ENCODE measurements at regions not wholly inside any gene's neighbourhood (a gene's known extent, or its start where the extent isn't known, plus 50 kb on each side); places are given as distances from the start of the nearest gene placed in this dataset.

DNA sequence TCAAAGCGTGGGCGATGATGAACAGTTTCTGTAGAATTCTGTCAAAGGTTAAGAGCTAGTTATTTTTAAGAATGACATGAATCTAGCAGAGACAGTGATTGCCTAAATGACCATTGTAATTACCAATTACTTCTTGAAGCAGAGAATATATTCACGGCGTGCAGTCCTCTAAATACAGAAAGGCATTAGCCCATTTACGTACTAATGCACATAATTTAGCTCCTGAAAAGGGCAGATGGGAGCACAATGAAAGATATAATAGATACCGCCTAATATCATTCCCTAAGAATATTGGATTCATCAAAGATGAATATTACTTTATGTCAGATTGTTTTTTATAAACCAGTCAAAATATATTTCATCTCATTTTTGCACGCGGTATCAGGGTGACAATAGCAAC lies 212.4 kb downstream of the URI1 start:
- DNase-seq, result no peak

DNA sequence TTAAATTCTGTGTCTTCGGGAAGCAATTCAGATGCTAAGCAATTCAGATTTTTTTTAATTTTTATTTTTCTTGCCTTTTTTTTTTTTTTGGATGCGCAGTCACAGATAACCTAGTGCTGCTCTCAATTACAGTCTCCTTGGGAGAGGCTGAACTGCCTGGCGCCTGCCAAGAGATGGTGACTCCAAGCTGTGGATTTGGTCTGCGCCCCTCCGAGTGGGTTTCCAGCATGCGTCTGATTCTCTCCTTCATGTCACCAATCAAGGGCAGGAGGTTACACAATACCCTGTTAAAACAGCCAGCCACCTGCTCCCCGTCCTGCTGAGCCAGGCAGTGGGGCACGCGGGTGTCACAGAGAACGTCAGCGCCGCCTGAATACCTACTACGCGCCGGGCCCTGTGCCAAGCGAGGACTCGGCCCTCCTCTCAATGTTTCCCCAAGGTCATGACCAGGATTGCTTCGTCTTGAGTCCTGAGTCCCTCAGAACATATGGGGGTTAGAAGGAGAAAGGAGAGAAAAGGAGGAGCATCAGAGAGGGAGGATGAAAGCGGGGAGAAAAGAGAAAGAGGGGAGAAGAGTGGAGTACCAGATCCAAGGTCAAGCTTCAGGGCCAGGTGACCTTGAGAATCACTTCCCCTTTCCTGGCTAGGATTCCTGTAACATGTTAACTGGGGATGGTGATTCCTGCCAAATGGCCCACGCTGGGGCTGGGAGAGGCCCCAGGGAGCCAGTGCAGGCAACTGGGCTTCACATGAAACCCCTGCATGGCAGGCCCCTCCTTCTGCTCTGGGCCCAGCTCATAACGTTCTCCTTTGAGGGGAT lies 213.6 kb downstream of the URI1 start:
- DNase-seq, result no peak

DNA sequence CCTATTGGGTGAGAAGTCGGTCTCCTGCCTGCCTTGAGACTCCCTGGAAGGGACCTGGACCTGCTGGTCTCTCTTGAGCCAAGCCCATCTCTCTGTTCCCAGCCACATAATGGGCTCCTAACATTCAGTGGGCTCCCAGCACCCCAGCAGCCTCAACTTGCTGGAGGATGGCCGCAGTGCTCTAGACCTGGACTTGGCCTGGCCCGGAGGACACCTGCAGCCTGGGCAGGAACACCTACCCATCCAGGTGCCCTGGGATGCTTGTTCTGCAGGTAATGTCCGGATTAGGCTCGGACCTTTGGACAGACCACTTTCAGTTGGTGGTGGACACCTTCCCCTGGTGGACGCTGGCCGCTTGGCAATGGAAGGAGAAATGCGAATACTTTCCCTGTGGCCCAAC lies 214.6 kb downstream of the URI1 start:
- DNase-seq, result no peak

DNA sequence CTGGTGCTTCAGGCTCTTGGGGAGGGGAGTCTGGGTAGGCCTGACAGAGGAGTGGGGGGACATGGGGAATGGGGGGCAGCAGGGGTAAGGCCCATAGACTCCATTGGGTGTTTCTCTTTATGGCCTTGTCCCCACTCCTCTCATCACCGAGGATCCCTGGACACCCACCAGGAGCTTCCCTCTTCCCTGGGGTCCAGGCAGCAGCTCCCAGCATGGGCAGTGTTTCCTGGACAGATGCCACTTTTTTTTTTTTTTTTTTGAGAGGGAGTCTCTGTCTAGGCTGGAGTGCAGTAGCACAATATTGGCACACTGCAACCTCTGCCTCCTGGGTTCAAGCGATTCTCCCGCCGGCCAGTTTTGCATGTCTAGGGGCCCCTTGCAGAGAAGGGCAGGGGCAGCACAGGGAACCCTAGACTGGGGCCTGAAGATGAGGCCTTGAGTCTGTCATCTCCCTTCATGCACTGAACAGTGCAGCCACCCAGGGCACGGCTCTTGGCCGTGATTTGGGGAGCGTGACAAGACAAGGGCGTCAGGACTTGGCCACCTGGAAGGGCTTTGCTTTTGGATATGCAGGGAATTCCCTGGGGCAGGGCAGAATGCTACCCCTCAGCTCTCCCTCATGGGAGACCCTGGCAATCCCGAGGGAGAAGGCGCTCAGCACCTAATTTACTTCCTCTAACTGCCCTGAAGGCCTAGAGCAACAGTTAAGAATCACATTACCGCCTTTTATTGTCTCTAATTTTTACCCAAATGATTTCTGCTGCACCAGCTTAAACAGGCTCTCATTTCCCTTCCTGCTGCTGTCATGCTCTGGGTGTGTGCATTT lies 213.9 kb upstream of the ZNF536 start:
- DNase-seq, result no peak

DNA sequence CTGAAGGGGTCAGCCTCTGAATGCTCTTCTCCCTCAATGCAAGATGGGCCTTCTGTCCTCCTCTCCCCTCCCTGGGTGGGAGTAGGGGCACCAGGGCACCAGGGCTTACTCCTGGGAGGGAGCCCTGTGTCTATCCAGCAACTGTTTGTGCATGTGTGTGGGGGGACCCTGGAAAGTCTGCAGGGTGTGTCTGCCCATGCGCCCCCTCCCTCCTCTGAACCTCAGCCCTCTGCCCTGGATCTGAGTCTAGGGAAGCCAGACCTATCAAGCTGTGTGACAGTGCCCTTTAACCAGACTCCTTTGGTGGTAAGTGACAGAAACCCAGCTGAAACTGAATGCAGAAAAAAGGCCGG lies 213.3 kb upstream of the ZNF536 start:
- no peak for DNase-seq

DNA sequence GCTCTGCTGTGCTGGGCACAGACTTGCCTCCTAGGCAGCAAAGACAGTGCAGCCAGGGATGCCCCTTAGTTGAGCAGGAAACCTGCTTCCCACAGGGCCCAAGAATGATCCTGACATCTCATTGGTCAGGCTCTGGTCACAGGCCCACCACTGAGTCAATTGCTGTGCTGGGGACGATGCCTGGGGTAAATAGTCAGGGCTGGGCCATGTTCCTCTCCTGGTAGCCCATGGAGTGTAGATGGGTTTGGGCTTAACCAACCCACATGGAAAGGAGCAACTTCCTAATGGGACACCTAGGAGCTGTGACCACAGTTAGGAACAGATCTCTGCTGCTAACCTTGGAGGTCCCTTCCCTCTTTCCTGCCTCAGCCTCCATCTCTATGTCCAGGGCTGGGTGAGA lies 212.5 kb upstream of the ZNF536 start:
- DNase-seq, result no peak

DNA sequence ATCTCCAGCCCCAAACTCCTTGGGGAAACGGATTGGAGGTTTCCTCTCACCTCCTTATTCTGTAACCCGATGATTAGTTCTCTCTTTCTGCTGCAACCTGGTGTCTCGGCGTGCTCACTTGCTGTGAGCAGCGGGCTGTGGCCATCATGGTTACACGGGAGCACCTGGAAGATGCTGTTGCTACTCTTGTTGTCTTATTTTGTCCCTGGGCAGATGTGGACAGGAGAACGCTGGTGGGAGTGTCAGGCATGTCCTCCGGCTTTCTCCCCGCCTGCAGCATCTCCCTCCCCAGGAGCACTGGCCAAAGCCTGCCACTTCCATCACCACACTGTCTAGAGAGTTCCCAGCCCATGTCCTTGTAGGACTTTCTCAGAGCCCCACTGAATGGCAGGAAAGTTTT lies 211.8 kb upstream of the ZNF536 start:
- DNase-seq, result no peak

DNA sequence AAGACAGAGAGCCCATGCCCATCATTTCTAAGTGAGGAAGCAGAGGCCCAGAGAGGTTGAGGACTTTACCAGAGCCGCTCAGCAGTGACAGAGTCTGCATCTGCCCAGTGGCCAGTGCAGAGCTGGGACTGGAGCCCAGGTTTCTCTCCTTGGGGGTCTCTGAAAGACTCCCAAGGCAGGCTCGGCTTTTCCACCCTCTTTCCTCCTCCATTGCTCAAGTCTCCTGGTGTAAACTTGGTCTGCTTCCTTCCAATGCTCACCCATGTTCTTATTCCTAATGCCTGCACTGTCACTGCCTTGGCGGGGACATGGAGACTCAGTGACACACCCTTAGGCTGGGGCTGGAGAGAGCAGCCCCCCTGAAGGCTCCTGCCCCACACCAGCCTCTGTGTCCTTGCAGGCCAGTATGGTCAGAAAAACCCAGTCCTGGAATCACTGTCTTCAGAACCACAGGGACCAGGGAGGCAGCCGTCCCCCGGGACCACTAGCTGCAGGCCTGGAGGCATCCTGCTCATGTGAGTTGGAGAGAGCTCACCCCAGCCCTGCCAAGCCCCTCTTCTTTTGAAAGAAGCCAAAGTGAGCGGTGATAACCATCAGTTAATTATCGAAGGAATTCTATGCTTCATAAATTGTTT lies 211.0 kb upstream of the ZNF536 start:
- no peak for DNase-seq

DNA sequence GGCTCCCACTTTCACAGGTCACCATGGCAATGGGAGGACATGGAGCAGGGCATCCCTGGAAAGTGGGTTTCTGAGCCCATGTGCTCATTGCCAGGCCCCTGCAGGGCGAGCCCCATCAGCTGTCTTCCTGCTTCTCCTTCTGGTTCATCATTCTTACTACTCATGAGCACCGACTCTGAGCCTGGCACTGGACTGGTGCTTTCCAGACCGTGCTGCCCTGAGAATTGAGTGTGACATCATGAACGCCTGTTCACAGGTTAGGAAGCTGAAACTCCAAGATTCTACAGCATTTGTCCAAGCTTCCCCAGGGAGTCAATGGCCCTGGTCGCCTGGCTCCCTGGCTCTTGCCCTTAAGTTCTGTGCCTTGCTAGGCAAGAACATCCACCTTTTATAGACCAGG lies 210.4 kb upstream of the ZNF536 start:
- no peak for DNase-seq

DNA sequence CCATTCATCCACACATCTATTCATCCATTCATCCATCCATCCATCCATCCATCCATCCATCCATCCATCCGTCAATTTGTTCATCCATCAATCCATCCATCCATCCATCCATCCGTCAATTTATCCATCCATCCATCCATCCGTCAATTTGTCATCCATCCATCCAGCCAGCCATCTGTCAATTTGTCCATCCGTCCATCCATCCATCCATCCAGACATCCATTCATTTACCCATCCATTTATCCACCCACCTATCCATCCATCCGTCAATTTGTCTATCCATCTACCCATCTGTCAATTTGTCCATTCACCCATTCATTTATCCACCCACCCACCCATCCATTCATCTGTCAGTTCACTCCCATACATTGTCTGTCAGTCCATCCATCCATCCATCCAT lies 209.5 kb upstream of the ZNF536 start:
- no peak for DNase-seq

DNA sequence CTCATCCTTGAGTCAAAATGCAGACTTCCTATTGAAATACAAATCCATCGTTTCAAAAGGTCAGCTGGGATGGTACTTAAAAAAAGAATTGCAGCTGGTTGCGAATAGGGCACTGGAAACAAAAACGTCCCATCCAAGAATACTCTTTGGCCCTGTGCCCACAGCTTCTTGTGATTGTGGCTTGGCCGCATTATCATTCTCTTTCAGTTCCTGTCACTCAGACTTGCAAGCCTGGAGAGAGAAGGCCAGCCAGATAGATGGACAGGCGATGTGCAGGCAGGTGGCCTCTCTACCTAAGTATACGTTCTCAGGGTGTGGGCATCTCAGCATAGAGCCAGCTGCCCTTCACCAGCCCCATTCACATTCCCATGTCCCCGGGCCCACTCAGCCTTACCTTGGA lies 208.5 kb upstream of the ZNF536 start:
- DNase-seq, result no peak

DNA sequence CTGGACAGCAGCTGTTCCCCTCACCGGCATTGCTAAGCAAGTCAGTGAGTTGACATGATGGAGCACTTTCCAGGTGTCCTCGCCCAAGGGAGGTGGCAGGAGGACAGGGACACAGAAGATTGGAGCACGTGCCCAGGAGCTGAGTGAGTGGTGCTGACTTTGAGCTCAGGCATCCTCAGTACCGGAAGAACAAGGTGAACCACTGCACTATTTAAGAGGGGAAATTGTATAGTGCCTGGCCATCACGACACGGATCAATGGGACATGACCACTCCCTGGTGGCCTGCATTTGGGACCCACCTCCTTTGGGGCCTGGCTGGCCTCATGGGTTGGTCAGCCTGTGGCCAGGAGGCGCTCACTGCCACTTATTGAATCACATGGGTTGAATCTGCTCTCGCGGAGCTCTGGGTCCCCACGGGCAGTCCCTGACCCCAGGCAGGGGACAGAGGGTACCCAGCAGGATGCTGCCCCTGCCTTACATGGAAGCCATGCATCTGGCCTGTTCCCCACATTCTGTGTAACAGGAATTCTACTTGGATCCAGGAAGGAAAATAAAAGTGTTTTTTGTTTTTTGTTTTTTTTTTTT lies 206.9 kb upstream of the ZNF536 start:
- DNase-seq, result no peak

DNA sequence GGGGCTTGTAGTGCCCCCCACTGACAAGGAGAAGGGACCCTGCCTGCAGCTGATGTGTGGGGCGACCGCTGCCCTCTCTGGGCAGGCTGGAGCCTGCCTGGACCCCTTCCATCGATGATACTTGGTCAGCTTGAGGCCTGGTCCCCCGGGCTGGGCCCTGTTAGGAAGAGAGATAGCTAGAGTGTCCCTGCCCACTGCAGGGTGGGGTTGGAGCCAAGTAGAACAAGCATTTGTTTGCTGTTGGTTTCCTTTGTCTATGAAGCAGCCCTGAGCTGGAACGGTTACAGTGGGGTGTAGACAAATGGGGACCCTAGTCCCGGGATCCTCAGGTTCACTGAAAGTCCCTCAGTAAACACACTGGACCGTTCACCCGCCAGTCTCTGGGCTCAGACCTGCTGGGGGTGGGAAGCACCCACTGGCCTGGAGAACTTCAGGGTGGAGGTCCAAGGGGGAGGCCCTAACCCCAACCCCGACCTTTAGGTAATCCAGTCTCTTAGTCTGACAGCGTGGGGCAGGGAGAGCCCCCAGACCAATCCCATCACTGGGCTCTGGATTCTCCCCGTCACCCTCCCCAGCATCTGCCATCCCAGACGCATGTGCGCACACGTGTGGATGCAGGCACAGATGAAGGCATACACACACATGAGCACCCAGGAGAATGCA lies 204.8 kb upstream of the ZNF536 start:
- DNase-seq, result no peak

DNA sequence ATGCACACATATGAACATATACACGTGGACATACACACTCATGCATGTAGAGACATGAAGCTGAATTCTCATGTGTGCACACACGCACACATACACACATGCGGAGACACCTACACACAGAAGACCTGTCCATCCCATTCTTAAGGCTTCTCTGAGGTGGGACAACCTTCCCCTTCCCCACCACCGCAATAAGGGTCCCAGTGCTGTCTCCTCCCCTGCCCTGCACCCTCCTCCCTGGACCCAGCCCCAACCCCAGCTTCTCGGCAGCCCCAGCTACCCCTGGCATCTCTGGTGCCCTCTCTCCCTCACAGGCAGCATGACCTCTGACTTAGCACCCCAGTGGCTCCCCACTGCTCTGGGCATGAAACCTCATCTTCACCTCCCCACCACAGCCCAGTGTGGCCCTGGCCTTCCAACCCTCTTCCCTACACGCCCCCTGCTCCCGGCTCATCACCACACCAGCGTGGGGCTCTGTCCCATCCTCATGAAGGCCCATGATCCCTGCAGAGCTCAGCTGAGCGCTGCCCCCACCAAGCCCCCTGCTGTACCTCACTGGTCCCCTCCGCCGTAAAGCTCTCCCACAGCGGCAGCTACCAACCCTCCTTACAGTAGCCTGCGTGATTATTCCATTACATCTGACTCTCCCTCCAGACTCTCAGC lies 204.1 kb upstream of the ZNF536 start:
- DNase-seq, result no peak

DNA sequence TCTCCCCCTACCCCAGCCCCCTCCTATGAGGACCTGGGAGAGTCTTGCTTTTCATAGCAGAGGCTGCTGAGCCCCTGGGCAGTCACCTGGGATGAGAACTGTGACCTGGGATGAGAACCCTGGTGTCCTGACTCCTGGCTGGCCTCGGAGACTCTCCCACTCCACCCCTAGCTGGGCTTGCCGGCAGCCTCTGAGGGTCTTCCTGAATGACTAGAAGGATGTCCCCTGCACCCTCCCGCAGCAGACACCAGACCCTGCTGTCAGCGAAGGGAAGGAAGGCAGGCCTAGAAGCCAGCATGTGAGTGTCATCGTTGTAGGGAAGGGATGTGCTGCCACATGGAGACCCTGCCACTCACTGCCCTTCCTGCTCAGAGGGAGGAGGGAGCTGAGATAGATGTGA lies 203.4 kb upstream of the ZNF536 start:
- no peak for DNase-seq

DNA sequence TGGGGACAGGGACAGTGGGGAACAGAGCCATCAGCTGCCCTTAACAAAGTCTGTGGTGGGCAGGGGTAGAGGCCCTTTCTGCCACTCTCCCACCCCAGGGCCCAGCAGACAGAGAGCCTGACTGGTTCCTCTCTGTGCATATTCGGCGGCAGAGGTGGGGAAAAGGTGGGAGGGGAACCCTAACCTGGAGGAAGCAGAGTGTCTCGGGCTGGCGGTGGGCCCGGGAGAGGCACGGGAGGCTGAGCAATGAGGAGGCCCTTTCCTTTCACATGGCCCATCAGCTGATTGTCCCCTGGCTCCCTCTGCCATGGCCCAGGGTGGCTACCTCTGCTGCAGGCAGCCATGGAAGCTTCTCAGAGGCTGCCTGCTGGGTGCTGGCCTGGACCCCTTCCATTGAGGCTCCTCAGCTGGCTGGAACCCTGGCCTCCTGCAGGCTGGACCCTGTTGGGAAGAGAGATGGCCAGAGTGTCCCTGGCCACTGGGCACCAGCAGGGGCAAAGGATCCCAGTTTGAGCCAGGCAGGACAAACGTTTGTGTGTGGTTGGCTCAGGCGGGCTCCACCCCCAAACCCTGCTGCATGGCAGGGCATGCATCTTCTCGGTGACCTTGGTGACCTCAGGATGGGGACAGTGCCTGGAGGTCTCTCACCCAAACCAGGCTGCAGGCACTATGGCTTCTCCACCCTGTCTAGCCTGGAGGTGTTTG lies 202.8 kb upstream of the ZNF536 start:
- no peak for DNase-seq

DNA sequence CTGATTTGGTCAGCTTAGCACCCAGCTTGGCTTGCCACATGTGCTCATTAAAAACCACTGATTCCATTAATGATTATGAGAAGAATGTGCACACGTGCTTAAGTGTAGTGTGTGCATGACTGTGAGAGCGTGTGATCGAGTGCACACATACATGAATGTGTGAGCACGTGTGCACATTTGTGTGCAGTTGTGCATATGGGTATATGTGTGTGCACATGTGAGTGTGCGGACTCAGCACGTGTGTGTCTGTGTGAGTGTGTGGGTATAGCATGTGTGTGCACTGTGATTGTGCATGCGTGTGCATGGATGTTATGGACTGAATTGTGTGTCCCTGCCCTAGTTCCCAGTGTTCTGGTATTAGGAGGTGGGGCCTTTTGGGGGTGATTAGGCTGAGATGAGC lies 202.1 kb upstream of the ZNF536 start:
- no peak for DNase-seq

DNA sequence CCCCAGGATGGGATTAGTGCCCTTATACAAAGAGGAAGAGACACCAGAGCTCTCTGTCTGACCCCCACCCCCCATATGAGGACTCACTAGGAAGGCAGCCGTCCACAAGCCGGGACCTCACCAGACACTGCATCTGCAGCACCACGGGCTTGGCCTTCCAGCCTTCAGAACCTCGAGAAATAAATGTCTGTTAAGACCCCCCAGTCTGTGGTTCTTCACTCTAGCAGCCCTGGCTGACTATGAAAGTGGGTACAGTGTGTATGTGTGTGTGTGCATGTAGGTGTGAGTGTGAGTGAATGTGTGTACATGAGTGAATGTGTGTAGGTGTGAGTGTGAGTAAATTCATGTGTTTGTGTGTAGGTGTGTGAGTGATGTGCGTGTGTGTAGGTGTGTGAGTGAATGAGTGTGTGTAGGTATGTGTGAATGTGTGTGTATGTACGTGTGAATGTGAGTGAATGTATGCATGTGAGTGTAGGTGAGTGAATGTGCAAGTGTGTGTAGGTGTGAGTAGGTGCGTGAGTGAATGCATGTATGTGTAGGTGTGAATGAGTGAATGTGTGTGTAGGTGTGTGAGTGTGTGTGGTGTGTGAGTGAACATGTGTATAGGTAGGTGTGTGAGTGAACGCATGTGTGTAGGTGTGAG lies 201.6 kb upstream of the ZNF536 start:
- no peak for DNase-seq

DNA sequence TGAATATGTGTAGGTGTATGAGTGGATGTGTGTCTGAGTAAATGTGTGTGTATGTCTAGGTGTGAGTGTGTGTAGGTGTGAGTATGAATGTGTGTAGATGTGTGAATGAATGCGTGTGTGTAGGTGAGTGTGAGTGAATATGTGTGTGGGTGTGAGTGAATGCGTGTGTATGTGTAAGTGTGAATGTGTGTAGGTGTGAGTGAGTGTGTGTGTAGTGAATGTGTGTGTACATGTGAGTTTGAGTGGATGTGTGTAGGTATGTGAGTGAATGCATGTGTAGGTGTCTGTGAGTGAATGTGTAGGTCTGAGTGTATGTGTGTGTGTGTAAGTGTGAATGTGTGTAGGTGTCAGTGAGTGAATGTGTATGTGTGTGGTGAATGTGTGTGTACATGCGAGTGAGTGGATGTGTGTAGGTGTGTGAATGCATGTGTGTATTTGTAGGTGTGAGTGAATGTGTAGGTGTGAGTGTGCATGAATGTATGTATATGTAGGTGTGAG lies 201.0 kb upstream of the ZNF536 start:
- no peak for DNase-seq

DNA sequence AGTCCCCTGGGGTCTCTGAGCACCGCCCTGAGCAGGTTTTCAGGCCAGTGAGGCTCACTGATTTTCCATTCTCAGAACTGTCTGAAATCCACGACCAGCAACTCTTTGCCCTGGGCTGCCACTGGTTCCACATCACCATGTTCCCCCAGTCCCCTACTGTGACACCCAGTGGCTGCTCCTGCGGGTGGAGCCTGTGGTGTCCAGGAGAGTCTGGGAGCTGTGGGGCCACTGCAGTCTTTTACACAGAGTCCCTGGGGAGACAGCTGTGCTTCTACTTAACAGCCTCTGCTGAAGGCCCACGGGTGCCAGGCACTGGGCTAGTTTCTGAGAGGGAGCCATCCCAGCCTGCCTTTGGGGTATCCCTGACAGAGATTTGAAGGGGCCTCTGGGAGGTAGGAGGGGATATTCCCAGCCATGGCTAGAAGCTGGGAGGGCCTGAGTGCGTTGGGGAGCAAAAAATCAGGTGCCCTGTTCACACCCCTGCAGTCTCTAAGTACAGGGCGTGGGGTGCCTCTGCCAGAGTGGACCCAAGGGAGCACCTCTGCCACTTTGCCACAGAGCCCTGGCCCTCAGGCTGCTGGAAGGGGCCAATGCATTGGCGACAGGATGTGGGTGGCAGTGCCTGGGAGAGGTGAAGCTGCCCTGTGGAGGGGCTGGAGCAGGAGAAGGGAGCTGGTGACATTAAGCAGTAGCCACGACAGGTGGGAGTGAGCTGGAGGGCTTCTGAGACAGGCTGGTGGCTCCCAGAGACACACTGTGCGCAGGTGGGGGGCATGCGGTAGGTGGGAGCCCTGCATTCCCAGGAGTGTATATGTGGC lies 200.2 kb upstream of the ZNF536 start:
- DNase-seq, result no peak

All from suppressor macrophage treated with lipopolysaccharide for 1 hour (primary cell).